ENCODE measurements at regions not wholly inside any gene's neighbourhood (a gene's known extent, or its start where the extent isn't known, plus 50 kb on each side); places are given as distances from the start of the nearest gene placed in this dataset.
"Not testable (repeated sequence)": the region's sequence is repeated elsewhere in the genome, so short reads cannot be mapped to it uniquely, and the experiment has no call there.

GRCh38 chr3:110246796-110247376 is 824.7 kb upstream of the NECTIN3 start:
- no peak for DNase-seq

GRCh38 chr3:110248666-110249065 is 823.0 kb upstream of the NECTIN3 start:
- DNase-seq = no peak

GRCh38 chr3:110253794-110254193 is 817.8 kb upstream of the NECTIN3 start:
- no peak for DNase-seq

DNA sequence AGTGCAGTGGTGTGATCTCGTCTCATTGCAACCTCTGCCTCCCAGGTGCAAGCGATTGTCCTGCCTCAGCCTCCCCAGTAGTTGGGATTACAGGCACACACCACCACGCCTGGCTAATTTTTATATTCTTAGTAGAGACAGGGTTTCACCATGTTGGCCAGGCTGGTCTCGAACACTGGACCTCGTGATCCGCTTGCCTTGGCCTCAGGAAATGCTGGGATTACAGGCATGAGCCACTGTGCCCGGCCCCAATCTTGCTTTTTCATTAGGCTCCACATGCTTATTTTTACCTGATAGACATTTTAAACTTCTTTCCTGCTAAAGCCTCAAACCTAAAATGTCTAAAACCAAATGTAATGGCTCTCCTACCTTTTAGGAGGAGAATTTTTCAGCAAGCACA is 817.0 kb upstream of the NECTIN3 start:
- DNase-seq = no peak

DNA sequence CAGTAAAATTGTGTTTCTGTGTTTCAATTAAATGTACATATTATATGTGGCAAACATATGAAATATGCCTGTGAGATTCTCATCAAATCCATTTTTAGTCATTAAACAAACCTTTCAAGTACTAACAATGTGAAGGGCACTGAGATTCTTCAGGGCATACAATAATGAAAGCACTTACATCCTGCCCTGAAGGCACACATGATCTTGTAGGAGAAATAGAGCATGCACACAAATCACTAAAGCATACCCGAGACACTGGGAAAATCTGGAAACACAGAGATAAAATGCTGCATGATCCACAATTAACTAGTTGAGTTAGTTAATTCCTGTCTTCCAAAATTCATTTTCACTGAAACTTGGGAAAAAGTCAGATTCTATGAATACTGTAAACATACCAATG is 810.5 kb upstream of the NECTIN3 start:
- peak; percentile 2 for DNase-seq

- DNase-seq = no peak
Measured at GRCh38 chr3:110262896-110263295, 808.7 kb upstream of the NECTIN3 start.

DNA sequence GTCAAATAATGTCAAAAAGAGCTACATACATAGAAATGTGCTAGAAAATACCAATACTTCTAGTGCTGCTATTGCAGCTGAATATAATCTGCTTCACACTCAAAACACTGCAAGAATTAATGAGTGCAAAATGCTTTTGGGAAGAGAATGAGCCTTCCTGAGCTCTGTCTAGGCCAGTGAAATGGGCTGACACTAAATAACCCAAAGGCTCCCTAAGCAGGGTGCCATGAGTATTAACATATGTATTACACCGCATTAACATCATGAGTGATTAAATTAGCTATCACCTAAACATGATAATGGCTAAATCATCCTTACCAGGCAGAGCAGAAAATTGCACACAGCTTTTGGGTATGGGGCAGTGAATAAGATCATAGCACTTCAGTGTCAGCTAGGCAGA is 806.3 kb upstream of the NECTIN3 start:
- DNase-seq = no peak

GRCh38 chr3:110267304-110267845 is 804.2 kb upstream of the NECTIN3 start:
- no peak for DNase-seq

DNA sequence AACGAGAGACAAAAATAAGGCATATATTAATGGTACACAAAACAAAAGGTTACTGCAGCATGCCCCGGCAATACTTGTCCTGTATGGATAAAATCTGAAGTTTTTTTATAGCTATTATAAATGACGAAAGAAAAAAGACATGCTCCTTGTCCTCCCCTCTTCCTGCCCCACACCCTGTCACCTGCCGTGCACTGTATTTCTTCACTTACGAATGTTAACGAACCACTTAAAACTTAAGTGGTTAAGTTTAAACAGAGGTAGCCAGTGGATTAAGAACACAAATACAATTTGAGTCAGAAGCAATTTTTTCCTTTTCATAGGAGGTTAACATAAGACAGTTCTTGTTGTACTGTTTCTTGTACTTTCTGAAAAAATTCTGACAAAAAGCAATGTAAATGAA is 799.1 kb upstream of the NECTIN3 start:
- DNase-seq = no peak

DNA sequence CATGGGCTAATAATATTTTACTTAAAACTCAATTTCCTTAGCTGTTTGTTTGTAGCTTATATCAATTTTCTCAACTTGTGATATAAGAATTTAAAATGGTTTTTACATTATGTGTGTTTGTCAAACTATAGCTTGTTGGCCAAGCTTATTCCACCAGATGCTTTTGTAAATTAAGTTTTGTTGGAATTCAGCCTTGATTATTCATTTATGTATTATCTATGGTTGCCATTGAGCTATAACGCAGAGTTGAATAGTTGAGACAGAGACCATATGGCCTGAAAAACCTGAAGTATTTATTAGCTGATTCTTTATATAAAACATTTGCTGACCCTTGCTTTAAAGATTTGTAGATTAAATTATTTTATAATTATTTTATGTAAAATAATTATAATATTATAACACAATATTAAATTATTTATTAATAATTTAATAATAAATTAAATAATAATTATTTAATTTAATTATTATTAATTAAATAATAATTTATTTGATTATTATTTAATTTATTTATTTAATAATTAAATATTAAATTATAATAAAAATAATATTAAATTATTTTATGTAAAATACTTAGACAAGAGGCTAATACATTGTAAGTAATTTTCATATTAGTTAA is 779.6 kb upstream of the NECTIN3 start:
- DNase-seq = no peak

GRCh38 chr3:110293660-110294059 is 778.0 kb upstream of the NECTIN3 start:
- no peak for DNase-seq

DNA sequence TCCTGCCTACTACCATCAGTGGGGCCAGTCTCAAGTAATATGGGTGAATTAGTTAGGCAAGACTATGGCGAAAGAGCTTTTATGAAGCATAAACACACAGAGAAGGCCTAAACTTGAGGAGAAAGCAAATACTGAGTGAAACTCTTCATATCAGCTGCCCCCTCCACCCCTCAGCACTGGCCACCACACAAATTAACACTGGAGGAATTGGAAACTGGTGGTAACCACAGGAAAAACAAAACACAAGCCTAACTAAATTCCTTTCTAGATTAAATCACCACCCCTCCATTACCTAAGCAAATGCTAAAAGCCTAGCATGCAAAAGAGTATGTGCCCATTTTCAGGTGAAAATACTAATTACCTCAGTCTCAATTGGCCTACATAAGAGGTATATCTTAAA is 774.7 kb upstream of the NECTIN3 start:
- DNase-seq = peak; percentile 19

GRCh38 chr3:110301781-110302180 is 769.8 kb upstream of the NECTIN3 start:
- no peak for DNase-seq

DNA sequence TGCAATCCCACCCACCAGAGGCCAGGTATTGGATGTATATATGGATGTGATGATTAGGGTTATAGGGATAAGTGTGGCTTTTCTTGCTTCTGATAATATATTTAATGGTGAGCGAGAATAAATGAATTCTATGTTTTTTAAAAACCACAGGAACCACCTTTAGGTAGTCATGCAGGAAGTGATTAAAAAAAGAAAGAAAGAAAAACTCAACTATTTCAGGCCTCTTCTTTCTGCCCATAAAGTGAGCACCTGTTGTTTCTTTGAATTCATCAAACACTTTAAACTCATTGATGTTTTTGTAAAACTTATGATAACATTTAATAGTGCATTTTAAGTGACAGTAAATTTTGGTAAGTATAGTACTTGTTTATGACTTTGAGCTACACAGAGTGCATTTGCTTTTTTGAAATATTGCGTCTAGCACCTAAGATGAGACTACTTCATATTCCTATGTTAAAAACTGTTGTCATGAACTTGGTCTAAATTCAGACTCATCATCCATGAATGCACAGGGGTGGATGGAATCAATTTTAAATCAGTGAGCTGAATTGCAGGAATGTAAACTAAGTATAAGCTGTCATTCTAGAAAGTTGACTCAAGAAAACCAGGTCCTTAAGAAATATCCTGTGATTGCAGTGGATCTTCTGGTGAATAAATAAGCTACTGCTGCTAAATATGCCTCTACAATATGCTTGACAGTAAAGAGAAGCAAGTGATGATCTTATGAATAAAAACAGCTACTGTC is 764.4 kb upstream of the NECTIN3 start:
- peak; percentile 14 for DNase-seq

DNA sequence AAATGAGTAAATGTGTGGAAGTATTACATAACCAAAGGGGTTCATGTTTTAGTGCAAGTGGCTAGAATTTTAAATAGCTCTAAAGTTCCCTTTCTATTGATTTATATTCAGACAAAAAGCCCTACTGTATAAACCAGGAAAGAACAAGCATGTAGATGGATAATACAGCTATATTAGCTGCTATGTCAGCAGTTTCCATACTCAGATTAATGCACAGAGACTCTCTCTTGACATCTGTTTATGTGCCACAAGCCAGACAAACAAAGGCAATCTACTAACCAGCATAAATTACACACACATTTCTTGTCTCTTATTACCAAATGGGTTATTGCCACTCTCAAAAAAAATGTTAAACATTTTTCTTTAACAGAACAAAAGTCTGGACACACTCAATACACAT is 760.1 kb upstream of the NECTIN3 start:
- DNase-seq = no peak

- DNase-seq = peak; percentile 56
Measured at GRCh38 chr3:110314512-110315114, 757.0 kb upstream of the NECTIN3 start.

DNA sequence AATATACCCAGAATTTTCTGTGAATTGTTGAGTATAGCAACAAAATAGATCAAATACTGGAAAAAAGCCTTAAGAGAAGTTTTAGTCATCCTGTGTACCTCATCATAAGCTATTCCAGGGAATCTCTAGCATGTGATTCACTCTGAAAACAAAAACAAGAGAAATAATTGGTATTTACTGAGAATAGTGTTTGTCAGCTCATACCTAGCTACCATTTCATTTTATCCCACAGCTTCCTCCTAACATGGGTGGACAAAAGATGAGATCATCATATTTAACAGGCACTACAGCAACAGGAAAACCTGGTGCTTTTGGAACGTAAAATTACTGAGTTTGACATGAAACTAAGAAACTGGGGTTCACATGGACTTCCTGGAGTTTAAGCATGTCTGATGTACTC is 753.5 kb upstream of the NECTIN3 start:
- peak; percentile 9 for DNase-seq

DNA sequence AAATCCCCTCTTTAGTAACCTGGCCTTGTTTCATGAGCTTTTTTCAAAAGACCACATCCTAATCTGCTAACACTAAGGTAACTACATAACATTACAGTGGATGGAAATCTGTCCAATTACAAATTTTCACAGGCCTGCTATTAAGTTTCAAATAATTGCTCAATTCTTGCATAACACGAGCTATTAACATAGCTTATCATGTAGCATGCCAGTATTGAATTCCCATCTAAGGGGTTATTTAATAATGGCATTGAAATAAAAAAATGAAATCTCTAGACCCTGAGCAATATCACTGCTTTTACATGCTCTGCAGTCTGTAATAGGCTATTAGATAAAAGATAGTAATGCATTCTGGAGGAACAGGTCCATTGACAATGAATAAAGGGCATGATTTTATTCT is 748.3 kb upstream of the NECTIN3 start:
- DNase-seq = no peak

DNA sequence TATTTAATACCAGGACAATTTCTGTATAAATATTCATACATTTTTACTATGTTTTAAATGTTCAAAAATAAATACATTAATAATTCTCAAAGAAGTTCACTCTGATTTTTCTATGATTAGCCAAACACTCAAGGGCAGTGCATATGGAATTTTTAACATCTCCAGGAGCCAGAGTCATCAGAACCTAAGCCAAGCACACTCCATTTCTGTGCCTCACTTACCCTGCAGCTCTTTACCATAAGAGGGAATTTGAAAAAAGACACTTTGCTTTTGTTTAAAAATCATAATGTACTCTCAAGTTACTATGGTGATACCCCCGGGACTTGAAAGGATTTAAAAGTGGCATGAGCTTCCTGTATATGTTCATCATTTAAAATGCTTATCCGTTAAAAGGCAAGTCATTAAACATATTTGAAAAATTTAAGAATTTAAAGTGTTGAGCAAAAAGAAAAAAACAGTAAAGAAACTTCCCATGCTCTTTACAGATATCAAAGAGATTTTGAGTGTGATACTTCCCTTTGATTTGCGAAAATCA is 747.4 kb upstream of the NECTIN3 start:
- DNase-seq = no peak

DNA sequence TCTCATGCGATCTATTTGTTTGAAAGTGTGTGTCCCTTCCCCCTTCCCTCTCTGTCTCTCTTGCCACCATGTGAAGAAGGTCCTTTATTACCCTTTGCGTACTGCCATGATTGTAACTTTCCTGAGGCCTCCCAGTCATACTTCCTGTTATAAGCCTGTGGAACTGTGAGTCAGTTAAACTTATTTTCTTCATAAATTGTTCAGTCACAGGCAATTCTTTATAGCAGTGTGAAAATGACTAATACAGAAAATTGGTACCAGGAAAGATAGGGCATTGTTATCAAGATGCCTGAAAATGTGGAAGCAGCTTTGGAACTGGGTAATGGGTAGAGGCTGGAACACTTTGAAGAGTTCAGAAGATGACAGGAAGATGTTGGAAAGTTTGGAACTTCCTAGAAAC is 743.7 kb upstream of the NECTIN3 start:
- peak; percentile 20 for DNase-seq

- not testable (repeated sequence) for DNase-seq
Measured at GRCh38 chr3:110331562-110331961, 740.1 kb upstream of the NECTIN3 start.

GRCh38 chr3:110332629-110333028 is 739.0 kb upstream of the NECTIN3 start:
- DNase-seq = no peak

DNA sequence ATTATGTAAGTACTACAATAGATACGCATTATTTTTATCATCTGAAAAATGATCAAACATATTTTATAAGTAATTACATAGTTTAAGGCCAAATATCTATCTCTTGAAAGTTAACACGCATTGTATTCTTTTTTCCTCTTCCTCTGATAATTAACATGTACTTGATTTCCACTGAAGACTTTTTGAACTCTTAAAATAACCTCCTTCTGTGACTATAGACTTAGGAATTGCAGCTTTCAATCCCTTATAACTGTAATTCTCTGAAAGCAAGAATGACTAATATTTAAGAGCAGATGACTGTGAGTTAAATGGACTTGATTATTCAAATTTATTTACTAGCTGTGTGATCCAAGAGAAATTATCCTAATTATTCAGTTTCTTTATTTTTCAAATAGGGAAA is 730.6 kb upstream of the NECTIN3 start:
- peak; percentile 40 for DNase-seq

Measured in EL (cell line).